Thoracic aorta (tissue), 2 donors: ENCODE measurements at regions not wholly inside any gene's neighbourhood (a gene's known extent, or its start where the extent isn't known, plus 50 kb on each side); places are given as distances from the start of the nearest gene placed in this dataset.
"Not testable (repeated sequence)": the region's sequence is repeated elsewhere in the genome, so short reads cannot be mapped to it uniquely, and the experiment has no call there.

Source experiments
- ATAC-seq: fragments of 150-250 bp; one replicate; pipeline ENCODE4 v1.8.0; 2017; ENCODE audit warnings: low read depth; ENCODE audit not compliant: insufficient number of reproducible peaks, low FRiP score
- DNase-seq: peaks from one replicate; pipeline ENCODE4 v3.0.0-alpha.2; 2020; ENCODE audit warnings: low spot score
- H3K27ac ChIP-seq, 2 donors: fragments of 200-600 bp; sonication (generic); 1 replicate in 1 of 2; 2 replicates in 1 of 2; pipeline ENCODE4 v1.5.1; 2016; ENCODE audit warnings: mild to moderate bottlenecking in 2 of 2, moderate library complexity in 2 of 2
- H3K27me3 ChIP-seq: fragments of 200-600 bp; sonication (generic); replicated peaks from 2 replicates; pipeline ENCODE4 v1.6.0; 2016; ENCODE audit warnings: mild to moderate bottlenecking; ENCODE audit not compliant: insufficient read depth
- H3K36me3 ChIP-seq: fragments of 200-600 bp; sonication (generic); one replicate; pipeline ENCODE4 v1.5.1; 2016
- H3K4me1 ChIP-seq, 2 donors: fragments of 200-600 bp; sonication (generic); 1 replicate in 1 of 2; 2 replicates in 1 of 2; pipeline versions ENCODE4 v1.5.1 to v1.6.0; 2016; ENCODE audit warnings: low read depth in 2 of 2, mild to moderate bottlenecking in 1 of 2; ENCODE audit not compliant: control insufficient read depth in 1 of 2
- H3K4me3 ChIP-seq: fragments of 200-600 bp; sonication (generic); 2 replicates; pipeline ENCODE4 v1.5.1; 2016; ENCODE audit warnings: mild to moderate bottlenecking
- H3K9me3 ChIP-seq: fragments of 200-600 bp; sonication (generic); 2 replicates; pipeline ENCODE4 v1.5.1; 2016
- CTCF ChIP-seq: fragments of 200-600 bp; sonication (generic); IDR thresholded peaks from one replicate; pipeline ENCODE4 v1.5.1; 2019; ENCODE audit warnings: antibody characterized with exemption

GRCh38 chr15:22209086-22209485 lies 128.8 kb downstream of the OR4M2 start:
- not testable (repeated sequence) for ATAC-seq, H3K27me3 ChIP-seq, DNase-seq, H3K36me3 ChIP-seq, H3K27ac ChIP-seq, H3K4me3 ChIP-seq, H3K4me1 ChIP-seq, H3K9me3 ChIP-seq

- H3K27ac ChIP-seq, DNase-seq, H3K4me1 ChIP-seq, H3K27me3 ChIP-seq, H3K36me3 ChIP-seq, H3K4me3 ChIP-seq, H3K9me3 ChIP-seq, ATAC-seq: not testable (repeated sequence)
Measured at GRCh38 chr15:22222596-22222995, 142.3 kb downstream of the OR4M2 start.

GRCh38 chr15:22224241-22224671 lies 143.9 kb downstream of the OR4M2 start:
- ATAC-seq: no peak
- Histone ChIP-seq H3K9me3 (no peaks in the 10 kb centered on the region), H3K27me3 (no peaks in the 10 kb centered on the region), H3K4me1 (no peaks in the 10 kb centered on the region), H3K27ac (no peak overlapping the region), H3K4me3 (no peak overlapping the region), H3K36me3 (no peaks in the 10 kb centered on the region)
- no peak for DNase-seq
- TF ChIP-seq CTCF: no peak

GRCh38 chr15:22224961-22225360 lies 144.6 kb downstream of the OR4M2 start:
- not testable (repeated sequence) for H3K27ac ChIP-seq, H3K4me1 ChIP-seq, DNase-seq, ATAC-seq, H3K27me3 ChIP-seq, H3K4me3 ChIP-seq, H3K9me3 ChIP-seq, H3K36me3 ChIP-seq

- no peak overlapping the region for H3K4me3 ChIP-seq
- ATAC-seq: no peak
- no peaks in the 10 kb centered on the region for H3K27me3 ChIP-seq
- H3K9me3 ChIP-seq: no peaks in the 10 kb centered on the region
- no peak for TF ChIP-seq CTCF
- H3K36me3 ChIP-seq: no peaks in the 10 kb centered on the region
- H3K4me1 ChIP-seq: no peaks in the 10 kb centered on the region
- H3K27ac ChIP-seq: no peak overlapping the region
- DNase-seq: no peak
Measured at GRCh38 chr15:22226034-22226790, 145.9 kb downstream of the OR4M2 start.

- Histone ChIP-seq H3K4me1 (no peaks in the 10 kb centered on the region), H3K36me3 (no peaks in the 10 kb centered on the region), H3K9me3 (no peaks in the 10 kb centered on the region), H3K27me3 (no peaks in the 10 kb centered on the region), H3K4me3 (no peak overlapping the region), H3K27ac (no peak overlapping the region)
- TF ChIP-seq CTCF: no peak
- ATAC-seq (no peak), DNase-seq (no peak)
Measured at GRCh38 chr15:22227411-22228100, 147.2 kb downstream of the OR4M2 start.
